ENCODE measurements at regions not wholly inside any gene's neighbourhood (a gene's known extent, or its start where the extent isn't known, plus 50 kb on each side); places are given as distances from the start of the nearest gene placed in this dataset.

DNA sequence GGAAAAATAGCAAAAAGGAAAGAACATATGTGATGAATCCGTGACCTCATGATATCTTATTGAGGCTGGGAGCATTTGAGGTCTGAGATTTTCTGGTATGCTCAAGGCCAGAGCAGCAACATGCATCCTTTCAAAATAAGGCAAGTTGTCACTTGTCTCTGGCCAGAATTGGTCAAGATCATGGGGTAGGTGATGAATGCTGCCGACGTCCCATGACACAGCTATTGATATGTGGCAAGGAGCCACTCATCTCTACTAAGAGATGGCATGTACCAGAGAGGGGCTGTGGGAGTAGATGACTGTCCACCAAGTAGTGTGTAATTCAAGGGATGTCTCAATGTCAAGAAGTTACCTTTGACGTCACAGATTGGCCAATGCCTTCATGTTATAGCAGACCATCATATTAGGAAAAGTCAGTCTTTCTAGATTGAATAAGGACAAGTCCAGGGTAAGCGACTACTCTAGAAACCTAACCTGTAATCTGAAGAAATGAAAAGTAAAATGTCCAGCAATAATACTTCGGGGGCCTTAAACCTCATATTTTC lies 527.4 kb downstream of the BMP2 start:
- WGBS (ENCODE audit: low lambda C conversion rate), result 2% methylated on average over 6 of the region's 6 CpGs
- ChIA-PET POLR2A (no interaction called here), CTCF (ENCODE audit: low intra/inter-chr PET ratio, low total read pairs) (no interaction called here)
- Histone ChIP-seq H3K27ac (ENCODE audit: extremely low read length, insufficient read depth, low read length) (no peak overlapping the region), H3K9ac (ENCODE audit: insufficient read depth, low read depth, low read length) (no peak overlapping the region), H2AFZ (ENCODE audit: low read length) (no peak overlapping the region), H3K79me2 (ENCODE audit: insufficient read depth, low read length) (no peaks in the 10 kb centered on the region), H3K36me3 (replicated peaks in 1 of 2; ENCODE audit: control insufficient read depth in 1 of 2, insufficient read depth in 2 of 2, low read length in 2 of 2) (no peaks in the 10 kb centered on the region), H3K9me3 (ENCODE audit: low read length) (peaks cover 4% of the 10 kb centered on the region), H4K20me1 (ENCODE audit: insufficient read depth, low read length) (no peaks in the 10 kb centered on the region), H3K4me2 (ENCODE audit: low read depth, low read length) (no peak overlapping the region), H3K4me3 (replicated peaks in 1 of 3; ENCODE audit: insufficient read depth in 1 of 3, low read depth in 2 of 3, low read length in 3 of 3) (no peak overlapping the region), H3K4me1 (ENCODE audit: insufficient read depth, low read length) (no peaks in the 10 kb centered on the region), H3K27me3 (ENCODE audit: control insufficient read depth in 1 of 2, insufficient read depth in 2 of 2, low read length in 2 of 2) (no peaks in the 10 kb centered on the region)
- no peak for DNase-seq (ENCODE audit: low spot score)
- FAIRE-seq, result no peak
- peak; percentile 91 for TF ChIP-seq CREB1 (IDR thresholded peaks at IDR 0.05)
- TF ChIP-seq CREB1 (CRISPR knock-in tag; IDR thresholded peaks at IDR 0.05), result no peak
- TF ChIP-seq, protein P1, sequence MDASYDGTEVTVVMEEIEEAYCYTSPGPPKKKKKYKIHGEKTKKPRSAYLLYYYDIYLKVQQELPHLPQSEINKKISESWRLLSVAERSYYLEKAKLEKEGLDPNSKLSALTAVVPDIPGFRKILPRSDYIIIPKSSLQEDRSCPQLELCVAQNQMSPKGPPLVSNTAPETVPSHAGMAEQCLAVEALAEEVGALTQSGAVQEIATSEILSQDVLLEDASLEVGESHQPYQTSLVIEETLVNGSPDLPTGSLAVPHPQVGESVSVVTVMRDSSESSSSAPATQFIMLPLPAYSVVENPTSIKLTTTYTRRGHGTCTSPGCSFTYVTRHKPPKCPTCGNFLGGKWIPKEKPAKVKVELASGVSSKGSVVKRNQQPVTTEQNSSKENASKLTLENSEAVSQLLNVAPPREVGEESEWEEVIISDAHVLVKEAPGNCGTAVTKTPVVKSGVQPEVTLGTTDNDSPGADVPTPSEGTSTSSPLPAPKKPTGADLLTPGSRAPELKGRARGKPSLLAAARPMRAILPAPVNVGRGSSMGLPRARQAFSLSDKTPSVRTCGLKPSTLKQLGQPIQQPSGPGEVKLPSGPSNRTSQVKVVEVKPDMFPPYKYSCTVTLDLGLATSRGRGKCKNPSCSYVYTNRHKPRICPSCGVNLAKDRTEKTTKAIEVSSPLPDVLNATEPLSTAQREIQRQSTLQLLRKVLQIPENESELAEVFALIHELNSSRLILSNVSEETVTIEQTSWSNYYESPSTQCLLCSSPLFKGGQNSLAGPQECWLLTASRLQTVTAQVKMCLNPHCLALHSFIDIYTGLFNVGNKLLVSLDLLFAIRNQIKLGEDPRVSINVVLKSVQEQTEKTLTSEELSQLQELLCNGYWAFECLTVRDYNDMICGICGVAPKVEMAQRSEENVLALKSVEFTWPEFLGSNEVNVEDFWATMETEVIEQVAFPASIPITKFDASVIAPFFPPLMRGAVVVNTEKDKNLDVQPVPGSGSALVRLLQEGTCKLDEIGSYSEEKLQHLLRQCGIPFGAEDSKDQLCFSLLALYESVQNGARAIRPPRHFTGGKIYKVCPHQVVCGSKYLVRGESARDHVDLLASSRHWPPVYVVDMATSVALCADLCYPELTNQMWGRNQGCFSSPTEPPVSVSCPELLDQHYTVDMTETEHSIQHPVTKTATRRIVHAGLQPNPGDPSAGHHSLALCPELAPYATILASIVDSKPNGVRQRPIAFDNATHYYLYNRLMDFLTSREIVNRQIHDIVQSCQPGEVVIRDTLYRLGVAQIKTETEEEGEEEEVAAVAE (CRISPR knock-in tag; IDR thresholded peaks at IDR 0.05; ENCODE audit: borderline replicate concordance), result no peak
- no peak for ATAC-seq
- no TSS peak for BruUV-seq (replicated peaks)
- in situ Hi-C loops (cut with HindIII; ENCODE audit: extremely low pct_ligation_motif_present, low pct_unique_long_range_greater_than_20kb), result loop anchor here (25.0 kb wide), 1 partner anchor 1158 kb away; no protein-coding TSS in a partner anchor
- intact Hi-C loops (cut with micrococcal nuclease; ENCODE audit: unreplicated experiment), result no loop called here

DNA sequence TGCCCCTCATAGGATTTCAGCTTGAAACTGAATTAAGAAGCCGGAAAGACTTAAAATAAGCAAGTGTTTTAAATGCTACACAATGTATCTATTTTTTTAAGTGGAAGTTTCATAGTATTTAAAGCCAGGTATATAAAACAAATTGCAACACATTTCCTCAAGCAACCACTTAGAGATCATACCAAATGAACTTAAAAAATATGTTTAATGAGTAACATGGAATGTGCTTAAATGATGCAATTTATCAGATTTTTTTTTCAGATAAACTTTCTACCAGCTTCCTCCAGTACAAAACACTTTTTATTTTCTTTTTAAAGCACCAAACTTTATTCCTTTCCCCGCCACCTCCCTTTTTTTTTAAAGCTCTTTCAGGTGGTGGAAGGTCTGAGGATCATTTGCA lies 534.3 kb downstream of the BMP2 start:
- CTCF ChIA-PET (ENCODE audit: low intra/inter-chr PET ratio, low total read pairs), result no interaction called here
- intact Hi-C loops (cut with micrococcal nuclease; ENCODE audit: unreplicated experiment), result no loop called here
- no peaks in the 10 kb centered on the region for H3K27me3 ChIP-seq (ENCODE audit: control insufficient read depth in 1 of 2, insufficient read depth in 2 of 2, low read length in 2 of 2)
- no peak for TF ChIP-seq ZSCAN12 (CRISPR knock-in tag; IDR thresholded peaks at IDR 0.05)
- TF ChIP-seq ZNF652 (CRISPR knock-in tag; IDR thresholded peaks at IDR 0.05; ENCODE audit: borderline replicate concordance, low read depth), result no peak
- TF ChIP-seq ZSCAN30 (CRISPR knock-in tag; IDR thresholded peaks at IDR 0.05), result no peak
- no peak for TF ChIP-seq ZNF335 (CRISPR knock-in tag; IDR thresholded peaks at IDR 0.05)
- TF ChIP-seq, protein P2, sequence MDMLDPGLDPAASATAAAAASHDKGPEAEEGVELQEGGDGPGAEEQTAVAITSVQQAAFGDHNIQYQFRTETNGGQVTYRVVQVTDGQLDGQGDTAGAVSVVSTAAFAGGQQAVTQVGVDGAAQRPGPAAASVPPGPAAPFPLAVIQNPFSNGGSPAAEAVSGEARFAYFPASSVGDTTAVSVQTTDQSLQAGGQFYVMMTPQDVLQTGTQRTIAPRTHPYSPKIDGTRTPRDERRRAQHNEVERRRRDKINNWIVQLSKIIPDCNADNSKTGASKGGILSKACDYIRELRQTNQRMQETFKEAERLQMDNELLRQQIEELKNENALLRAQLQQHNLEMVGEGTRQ (IDR thresholded peaks at IDR 0.05; ENCODE audit: low read depth, low read length), result no peak
- TF ChIP-seq, protein P2 (CRISPR knock-in tag; IDR thresholded peaks at IDR 0.05; ENCODE audit: borderline replicate concordance), result no peak
- no peak for TF ChIP-seq ZNF441 (CRISPR knock-in tag; IDR thresholded peaks at IDR 0.05; ENCODE audit: borderline replicate concordance)
- TF ChIP-seq, protein P3, sequence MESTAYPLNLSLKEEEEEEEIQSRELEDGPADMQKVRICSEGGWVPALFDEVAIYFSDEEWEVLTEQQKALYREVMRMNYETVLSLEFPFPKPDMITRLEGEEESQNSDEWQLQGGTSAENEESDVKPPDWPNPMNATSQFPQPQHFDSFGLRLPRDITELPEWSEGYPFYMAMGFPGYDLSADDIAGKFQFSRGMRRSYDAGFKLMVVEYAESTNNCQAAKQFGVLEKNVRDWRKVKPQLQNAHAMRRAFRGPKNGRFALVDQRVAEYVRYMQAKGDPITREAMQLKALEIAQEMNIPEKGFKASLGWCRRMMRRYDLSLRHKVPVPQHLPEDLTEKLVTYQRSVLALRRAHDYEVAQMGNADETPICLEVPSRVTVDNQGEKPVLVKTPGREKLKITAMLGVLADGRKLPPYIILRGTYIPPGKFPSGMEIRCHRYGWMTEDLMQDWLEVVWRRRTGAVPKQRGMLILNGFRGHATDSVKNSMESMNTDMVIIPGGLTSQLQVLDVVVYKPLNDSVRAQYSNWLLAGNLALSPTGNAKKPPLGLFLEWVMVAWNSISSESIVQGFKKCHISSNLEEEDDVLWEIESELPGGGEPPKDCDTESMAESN (CRISPR knock-in tag; conservative IDR thresholded peaks at IDR 0.05), result no peak

More for the DNA sequence above, 534.3 kb downstream of the BMP2 start:
- WGBS (ENCODE audit: low lambda C conversion rate), result 26% methylated on average over 2 of the region's 2 CpGs
- Histone ChIP-seq H3K27ac (ENCODE audit: extremely low read length, insufficient read depth, low read length) (no peak overlapping the region), H3K9me3 (ENCODE audit: low read length) (peaks cover 12% of the 10 kb centered on the region), H3K9ac (ENCODE audit: insufficient read depth, low read depth, low read length) (no peak overlapping the region), H2AFZ (ENCODE audit: low read length) (no peak overlapping the region), H3K4me1 (ENCODE audit: insufficient read depth, low read length) (no peaks in the 10 kb centered on the region), H4K20me1 (ENCODE audit: insufficient read depth, low read length) (no peaks in the 10 kb centered on the region), H3K4me2 (ENCODE audit: low read depth, low read length) (no peak overlapping the region), H3K4me3 (replicated peaks in 1 of 3; ENCODE audit: insufficient read depth in 1 of 3, low read depth in 2 of 3, low read length in 3 of 3) (no peak overlapping the region), H3K79me2 (ENCODE audit: insufficient read depth, low read length) (no peaks in the 10 kb centered on the region), H3K36me3 (replicated peaks in 1 of 2; ENCODE audit: control insufficient read depth in 1 of 2, insufficient read depth in 2 of 2, low read length in 2 of 2) (no peaks in the 10 kb centered on the region)
- in situ Hi-C loops (cut with HindIII; ENCODE audit: extremely low pct_ligation_motif_present, low pct_unique_long_range_greater_than_20kb), result no loop called here
- POLR2A ChIA-PET, result no interaction called here
- no peak for ATAC-seq
- no TSS peak for BruUV-seq (replicated peaks)
- DNase-seq (ENCODE audit: low spot score), result no peak
- no peak for FAIRE-seq
